GM21528 (cell line): ENCODE measurements at regions not wholly inside any gene's neighbourhood (a gene's known extent, or its start where the extent isn't known, plus 50 kb on each side); places are given as distances from the start of the nearest gene placed in this dataset.

Source experiments
- ATAC-seq: cut with Tn5 transposase; IDR thresholded peaks from one replicate; pipeline ENCODE4 v1.9.1; 2021; ENCODE audit warnings: mild to moderate bottlenecking, moderate library complexity; ENCODE audit not compliant: unreplicated experiment, low FRiP score

GRCh38 chr5:57572461-57572860 is 89.8 kb upstream of the ACTBL2 start:
- ATAC-seq: no peak

DNA sequence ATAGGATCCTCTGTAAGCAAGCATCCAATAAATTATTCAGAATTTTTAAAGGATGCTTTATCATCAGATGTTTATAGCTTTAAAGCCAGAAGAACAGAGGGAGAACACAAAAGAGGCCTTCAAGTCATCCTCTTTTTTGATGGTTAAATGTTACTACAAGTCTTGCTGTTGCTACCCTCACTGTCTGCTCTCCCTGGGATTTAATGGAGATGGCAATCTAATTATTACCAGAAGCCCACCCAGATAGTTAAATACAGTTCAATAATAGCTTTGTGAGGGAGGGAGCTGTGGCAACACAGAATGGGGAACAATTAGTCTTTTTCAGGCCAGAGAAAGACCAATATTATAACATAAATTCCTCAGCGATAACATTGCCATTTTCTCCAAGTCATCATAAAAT is 87.0 kb upstream of the ACTBL2 start:
- ATAC-seq: no peak

DNA sequence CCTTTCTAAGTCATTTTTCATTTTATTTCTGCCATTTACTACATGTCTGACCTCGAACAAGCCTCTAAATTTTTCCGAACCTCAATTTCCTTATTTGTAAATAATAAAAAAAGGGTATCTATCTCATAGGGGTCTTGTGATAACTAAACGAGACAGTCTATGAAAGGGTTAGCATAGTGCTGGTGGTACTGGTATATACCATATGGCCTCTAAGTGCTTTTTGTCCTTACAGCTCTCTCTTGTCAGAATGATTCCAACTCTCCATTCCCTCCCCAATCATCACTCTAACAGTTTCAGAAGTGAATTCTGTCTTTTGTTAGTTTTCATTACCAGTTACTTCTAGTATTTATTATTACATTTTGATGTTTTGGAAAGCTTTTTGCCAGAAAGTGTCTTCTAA is 85.5 kb upstream of the ACTBL2 start:
- no peak for ATAC-seq

DNA sequence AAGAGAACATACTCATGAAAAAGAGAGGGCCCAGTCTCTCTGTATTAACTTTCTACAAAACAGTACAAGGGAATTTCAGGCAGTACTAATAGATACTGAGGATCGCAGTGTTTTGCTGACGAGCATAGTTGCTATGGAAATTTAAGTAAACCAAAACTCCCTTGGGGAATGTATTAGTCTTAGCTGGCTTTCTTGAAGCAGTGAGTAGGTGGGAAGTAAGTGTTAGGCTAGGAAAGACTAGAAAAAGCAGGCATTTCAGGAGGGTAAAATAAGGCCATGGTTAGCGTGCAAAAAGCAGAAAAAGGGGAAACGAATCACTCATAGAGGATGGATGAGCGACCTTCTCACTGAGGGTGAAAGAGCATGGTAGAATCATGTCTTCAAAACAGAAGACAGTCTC is 84.3 kb upstream of the ACTBL2 start:
- ATAC-seq: no peak

GRCh38 chr5:57561231-57561842 is 78.7 kb upstream of the ACTBL2 start:
- no peak for ATAC-seq

DNA sequence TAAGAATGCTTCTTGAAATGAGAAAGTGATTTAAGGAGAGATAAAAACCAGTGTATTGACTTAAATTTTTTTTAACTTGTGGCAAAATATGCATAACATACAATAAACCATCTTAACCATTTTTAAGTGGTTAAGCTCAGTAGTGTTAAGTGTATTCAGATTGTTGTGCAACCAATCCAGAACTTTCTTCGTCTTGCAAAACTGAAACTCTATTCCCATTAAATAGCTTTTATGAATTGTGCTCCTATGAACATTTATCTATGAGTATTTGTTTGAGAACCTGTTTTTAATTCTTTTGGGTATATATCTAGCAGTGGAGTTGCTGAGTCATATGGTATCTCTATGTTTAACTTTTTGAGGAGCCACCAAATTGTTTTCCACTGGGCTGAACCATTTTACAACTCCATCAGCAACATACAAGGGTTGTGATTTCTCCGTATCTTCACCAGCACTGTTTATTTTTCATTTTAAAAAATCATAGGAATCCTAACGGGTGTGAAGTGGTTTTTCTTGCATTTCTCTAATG is 76.6 kb upstream of the ACTBL2 start:
- ATAC-seq: no peak

- ATAC-seq: no peak
Measured at GRCh38 chr5:57552033-57552432, 69.4 kb upstream of the ACTBL2 start.

DNA sequence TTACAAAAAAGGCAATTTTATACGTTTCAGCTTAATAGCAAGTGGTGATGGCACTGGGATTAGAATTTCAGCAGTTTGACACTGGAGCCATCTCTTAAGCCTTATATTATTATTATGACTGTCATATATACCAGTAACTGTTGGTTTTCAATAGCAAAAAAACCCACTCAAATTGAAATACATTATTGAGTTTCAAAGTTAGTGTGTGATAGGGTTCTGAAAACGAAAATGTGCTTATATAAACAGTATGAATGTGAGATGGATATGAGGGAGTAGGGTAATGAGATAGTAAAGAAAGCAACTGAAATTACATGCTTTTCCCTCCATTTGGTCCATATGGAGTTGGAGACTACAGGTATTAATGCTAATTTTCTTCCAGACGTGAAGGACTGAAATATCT is 68.6 kb upstream of the ACTBL2 start:
- no peak for ATAC-seq

- no peak for ATAC-seq
Measured at GRCh38 chr5:57550132-57550531, 67.5 kb upstream of the ACTBL2 start.

GRCh38 chr5:57549566-57549965 is 67.0 kb upstream of the ACTBL2 start:
- no peak for ATAC-seq

DNA sequence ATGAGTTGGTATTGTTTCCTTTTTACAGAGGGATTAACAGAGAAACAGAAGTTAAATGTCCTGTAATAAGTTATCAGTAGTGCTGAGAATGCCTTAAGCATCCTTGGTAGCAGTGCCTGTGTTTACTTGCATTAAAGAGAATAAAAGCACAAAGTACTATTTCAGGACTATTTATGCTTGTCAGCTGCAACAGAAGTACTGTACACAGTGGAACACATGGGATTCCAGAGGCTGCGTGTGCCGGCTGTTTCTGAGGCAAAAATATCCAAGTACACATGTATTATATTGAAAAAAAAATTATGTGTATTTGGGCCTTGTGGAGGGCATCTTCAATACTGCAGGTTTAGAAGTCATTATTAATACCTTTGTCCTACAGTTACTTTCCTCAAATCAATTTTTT is 58.2 kb upstream of the ACTBL2 start:
- ATAC-seq: no peak

- ATAC-seq: no peak
Measured at GRCh38 chr5:57539281-57539701, 56.7 kb upstream of the ACTBL2 start.

- no peak for ATAC-seq
Measured at GRCh38 chr5:57538341-57538955, 55.8 kb upstream of the ACTBL2 start.

DNA sequence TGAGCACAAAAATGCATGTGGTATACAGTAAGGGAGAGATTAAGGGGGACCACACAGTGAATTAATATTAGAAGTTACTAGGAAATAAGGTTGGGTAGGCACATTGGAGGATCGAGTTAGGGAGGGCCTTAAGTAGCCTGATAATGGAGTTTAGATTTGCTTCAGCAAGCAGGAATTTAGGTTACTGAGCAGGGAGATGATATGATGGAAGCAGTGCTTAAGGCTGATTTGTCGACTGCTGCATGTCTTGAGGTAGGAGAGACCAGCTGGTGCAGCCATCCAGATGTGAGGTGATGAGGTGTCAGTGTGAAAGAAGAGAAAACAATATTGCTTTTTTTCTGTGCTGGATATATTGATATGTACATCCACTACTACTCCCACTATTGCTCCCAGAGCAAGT is 55.2 kb upstream of the ACTBL2 start:
- ATAC-seq: no peak

- no peak for ATAC-seq
Measured at GRCh38 chr5:57532513-57533497, 50.2 kb upstream of the ACTBL2 start.
